ENCODE measurements at regions not wholly inside any gene's neighbourhood (a gene's known extent, or its start where the extent isn't known, plus 50 kb on each side); places are given as distances from the start of the nearest gene placed in this dataset.

- 89 to 93% methylated on average over 3 of the region's 3 CpGs for WGBS, 2 donors
- intact Hi-C loops (cut with DNase I), result no loop called here
- Histone ChIP-seq H3K4me3 (no peak overlapping the region), H3K4me1 (peaks cover 19% of the 10 kb centered on the region), H3K9me3 (no peaks in the 10 kb centered on the region), H3K27ac (no peak overlapping the region), H3K36me3 (replicated peaks in 1 of 2; ENCODE audit: insufficient read depth in 1 of 2, low read depth in 2 of 2) (no peaks in the 10 kb centered on the region), H3K27me3 (no peaks in the 10 kb centered on the region)
- TF ChIP-seq POLR2A (IDR thresholded peaks at IDR 0.05) (no peak), CTCF (IDR thresholded peaks at IDR 0.05) (no peak)
- no peak for DNase-seq
- ATAC-seq, result no peak
Observed at GRCh38 chr13:33637978-33638743, 179.8 kb upstream of the RFC3 start.

GRCh38 chr13:33639158-33639557, 178.8 kb upstream of the RFC3 start:
- H3K4me3 ChIP-seq, result no peak overlapping the region
- ATAC-seq (no peak), DNase-seq (peak in 2 of 4 donors; percentile 30 to 42)
- H3K36me3 ChIP-seq (replicated peaks in 1 of 2; ENCODE audit: insufficient read depth in 1 of 2, low read depth in 2 of 2), result no peaks in the 10 kb centered on the region
- H3K9me3 ChIP-seq, result no peaks in the 10 kb centered on the region
- intact Hi-C loops (cut with DNase I), result no loop called here
- TF ChIP-seq POLR2A (IDR thresholded peaks at IDR 0.05), result no peak
- TF ChIP-seq CTCF (IDR thresholded peaks at IDR 0.05), result no peak
- no peak overlapping the region for H3K27ac ChIP-seq
- peaks cover 26% of the 10 kb centered on the region for H3K4me1 ChIP-seq
- WGBS, 2 donors, result 59 to 60% methylated on average over 3 of the region's 3 CpGs
- no peaks in the 10 kb centered on the region for H3K27me3 ChIP-seq

- WGBS, 2 donors, result 80 to 91% methylated on average over 4 of the region's 4 CpGs
- no peak for DNase-seq
- no peak for ATAC-seq
- intact Hi-C loops (cut with DNase I), result no loop called here
- Histone ChIP-seq H3K4me1 (peaks cover 26% of the 10 kb centered on the region), H3K4me3 (no peak overlapping the region), H3K27ac (no peak overlapping the region), H3K36me3 (replicated peaks in 1 of 2; ENCODE audit: insufficient read depth in 1 of 2, low read depth in 2 of 2) (no peaks in the 10 kb centered on the region), H3K27me3 (no peaks in the 10 kb centered on the region), H3K9me3 (no peaks in the 10 kb centered on the region)
- no peak for TF ChIP-seq POLR2A (IDR thresholded peaks at IDR 0.05)
- TF ChIP-seq CTCF (IDR thresholded peaks at IDR 0.05), result no peak
Observed at GRCh38 chr13:33639626-33640080, 178.3 kb upstream of the RFC3 start.

GRCh38 chr13:33640832-33641231, 177.1 kb upstream of the RFC3 start:
- Histone ChIP-seq H3K36me3 (replicated peaks in 1 of 2; ENCODE audit: insufficient read depth in 1 of 2, low read depth in 2 of 2) (no peaks in the 10 kb centered on the region), H3K27me3 (no peaks in the 10 kb centered on the region), H3K9me3 (no peaks in the 10 kb centered on the region), H3K4me1 (peaks cover 29% of the 10 kb centered on the region), H3K27ac (no peak overlapping the region), H3K4me3 (no peak overlapping the region)
- ATAC-seq (no peak), DNase-seq (no peak)
- intact Hi-C loops (cut with DNase I), result no loop called here
- TF ChIP-seq CTCF (IDR thresholded peaks at IDR 0.05), result no peak
- TF ChIP-seq POLR2A (IDR thresholded peaks at IDR 0.05), result no peak
